Ovary (tissue), 3 donors: ENCODE measurements at regions not wholly inside any gene's neighbourhood (a gene's known extent, or its start where the extent isn't known, plus 50 kb on each side); places are given as distances from the start of the nearest gene placed in this dataset.

Source experiments
- CTCF ChIP-seq, 3 donors: fragments of 450-650 bp in 2 of 3; fragments of 200-600 bp in 1 of 3; IDR thresholded peaks; one replicate each; pipeline versions ENCODE4 v1.5.1 to v1.8.0; 2016 to 2022; ENCODE audit warnings: antibody characterized with exemption in 3 of 3, mild to moderate bottlenecking in 1 of 3
- EP300 ChIP-seq: sonication (generic); formaldehyde crosslinking; IDR thresholded peaks from one replicate; pipeline ENCODE4 v1.6.1; 2017; ENCODE audit warnings: antibody characterized with exemption
- POLR2A ChIP-seq: fragments of 450-650 bp; IDR thresholded peaks from one replicate; pipeline ENCODE4 v1.6.1; 2017; ENCODE audit warnings: antibody characterized with exemption, mild to moderate bottlenecking, moderate library complexity
- donor health status: DM: no; HTN: no; CAD: no.

- TF ChIP-seq CTCF (IDR thresholded peaks at IDR 0.05) (no peak), POLR2A (no peak), EP300 (no peak)
Observed at GRCh38 chr2:131588152-131588873, 60.6 kb downstream of the CCDC74A start.
